ENCODE measurements at regions not wholly inside any gene's neighbourhood (a gene's known extent, or its start where the extent isn't known, plus 50 kb on each side); places are given as distances from the start of the nearest gene placed in this dataset.
"Not testable (repeated sequence)": the region's sequence is repeated elsewhere in the genome, so short reads cannot be mapped to it uniquely, and the experiment has no call there.

- H3K9me3 ChIP-seq (replicated peaks; ENCODE audit: insufficient read depth, low read length), result no peaks in the 10 kb centered on the region
- no peak for DNase-seq
- no peaks in the 10 kb centered on the region for H3K79me2 ChIP-seq (ENCODE audit: low read length)
- H2AFZ ChIP-seq (ENCODE audit: low read length), result no peak overlapping the region
- H3K9me2 ChIP-seq (replicated peaks; ENCODE audit: insufficient read depth, low read length), result no peaks in the 10 kb centered on the region
- H3K4me3 ChIP-seq (ENCODE audit: low read length), result no peak overlapping the region
- no peak overlapping the region for H3K27ac ChIP-seq (ENCODE audit: low read length)
- H3K9ac ChIP-seq (ENCODE audit: low read length), result no peak overlapping the region
- TF ChIP-seq EZH2 (optimal IDR thresholded peaks at IDR 0.05; ENCODE audit: low read depth, low read length) (no peak), EZH2phosphoT487 (IDR thresholded peaks at IDR 0.05; ENCODE audit: low read length) (no peak), CTCF (IDR thresholded peaks at IDR 0.05; ENCODE audit: low read length) (no peak)
- H3K36me3 ChIP-seq (replicated peaks; ENCODE audit: insufficient read depth, low read length), result no peaks in the 10 kb centered on the region
- no peaks in the 10 kb centered on the region for H3K4me1 ChIP-seq (ENCODE audit: low read length)
- H3K4me2 ChIP-seq (ENCODE audit: low read depth, low read length), result no peak overlapping the region
- no peaks in the 10 kb centered on the region for H3F3A ChIP-seq (ENCODE audit: insufficient read depth, low read length)
- H3K27me3 ChIP-seq (replicated peaks; ENCODE audit: insufficient read depth, low read length), result no peaks in the 10 kb centered on the region
- no peaks in the 10 kb centered on the region for H4K20me1 ChIP-seq (ENCODE audit: insufficient read depth, low read length)
These were observed 63.8 kb downstream of the SOWAHC start for GRCh38 chr2:109677835-109678580.

- H3K9me2 ChIP-seq (replicated peaks; ENCODE audit: insufficient read depth, low read length), result not testable (repeated sequence)
These were observed 64.6 kb downstream of the SOWAHC start for GRCh38 chr2:109678724-109679201.

GRCh38 chr2:109679225-109679624 is 65.1 kb downstream of the SOWAHC start:
- no peaks in the 10 kb centered on the region for H3K4me1 ChIP-seq (ENCODE audit: low read length)
- H3K9me2 ChIP-seq (replicated peaks; ENCODE audit: insufficient read depth, low read length), result no peaks in the 10 kb centered on the region
- no peak overlapping the region for H3K9ac ChIP-seq (ENCODE audit: low read length)
- H3K27me3 ChIP-seq (replicated peaks; ENCODE audit: insufficient read depth, low read length), result no peaks in the 10 kb centered on the region
- H3F3A ChIP-seq (ENCODE audit: insufficient read depth, low read length), result no peaks in the 10 kb centered on the region
- DNase-seq, result no peak
- no peak overlapping the region for H3K4me3 ChIP-seq (ENCODE audit: low read length)
- no peaks in the 10 kb centered on the region for H3K9me3 ChIP-seq (replicated peaks; ENCODE audit: insufficient read depth, low read length)
- no peak overlapping the region for H3K27ac ChIP-seq (ENCODE audit: low read length)
- no peak for TF ChIP-seq CTCF (IDR thresholded peaks at IDR 0.05; ENCODE audit: low read length)
- TF ChIP-seq EZH2 (optimal IDR thresholded peaks at IDR 0.05; ENCODE audit: low read depth, low read length), result no peak
- TF ChIP-seq EZH2phosphoT487 (IDR thresholded peaks at IDR 0.05; ENCODE audit: low read length), result no peak
- H3K79me2 ChIP-seq (ENCODE audit: low read length), result no peaks in the 10 kb centered on the region
- no peak overlapping the region for H2AFZ ChIP-seq (ENCODE audit: low read length)
- H3K4me2 ChIP-seq (ENCODE audit: low read depth, low read length), result no peak overlapping the region
- H4K20me1 ChIP-seq (ENCODE audit: insufficient read depth, low read length), result no peaks in the 10 kb centered on the region
- H3K36me3 ChIP-seq (replicated peaks; ENCODE audit: insufficient read depth, low read length), result no peaks in the 10 kb centered on the region

More at GRCh38 chr2:109678724-109679201, 64.6 kb downstream of the SOWAHC start:
- H3K27me3 ChIP-seq (replicated peaks; ENCODE audit: insufficient read depth, low read length); H4K20me1 ChIP-seq (ENCODE audit: insufficient read depth, low read length); H3K9me3 ChIP-seq (replicated peaks; ENCODE audit: insufficient read depth, low read length); H3K36me3 ChIP-seq (replicated peaks; ENCODE audit: insufficient read depth, low read length); DNase-seq; H3K79me2 ChIP-seq (ENCODE audit: low read length); H2AFZ ChIP-seq (ENCODE audit: low read length); H3K4me3 ChIP-seq (ENCODE audit: low read length); H3K9ac ChIP-seq (ENCODE audit: low read length); H3K27ac ChIP-seq (ENCODE audit: low read length); H3F3A ChIP-seq (ENCODE audit: insufficient read depth, low read length); H3K4me2 ChIP-seq (ENCODE audit: low read depth, low read length); H3K4me1 ChIP-seq (ENCODE audit: low read length): not testable (repeated sequence)

- no peaks in the 10 kb centered on the region for H4K20me1 ChIP-seq (ENCODE audit: insufficient read depth, low read length)
- H3K36me3 ChIP-seq (replicated peaks; ENCODE audit: insufficient read depth, low read length), result no peaks in the 10 kb centered on the region
- H3K27me3 ChIP-seq (replicated peaks; ENCODE audit: insufficient read depth, low read length), result no peaks in the 10 kb centered on the region
- H3K9me2 ChIP-seq (replicated peaks; ENCODE audit: insufficient read depth, low read length), result no peaks in the 10 kb centered on the region
- H3F3A ChIP-seq (ENCODE audit: insufficient read depth, low read length), result no peaks in the 10 kb centered on the region
- H3K27ac ChIP-seq (ENCODE audit: low read length), result no peak overlapping the region
- H3K4me2 ChIP-seq (ENCODE audit: low read depth, low read length), result no peak overlapping the region
- H2AFZ ChIP-seq (ENCODE audit: low read length), result no peak overlapping the region
- no peaks in the 10 kb centered on the region for H3K9me3 ChIP-seq (replicated peaks; ENCODE audit: insufficient read depth, low read length)
- no peak overlapping the region for H3K9ac ChIP-seq (ENCODE audit: low read length)
- no peak overlapping the region for H3K4me3 ChIP-seq (ENCODE audit: low read length)
- H3K79me2 ChIP-seq (ENCODE audit: low read length), result no peaks in the 10 kb centered on the region
- DNase-seq, result no peak
- H3K4me1 ChIP-seq (ENCODE audit: low read length), result no peaks in the 10 kb centered on the region
- TF ChIP-seq CTCF (IDR thresholded peaks at IDR 0.05; ENCODE audit: low read length) (no peak), EZH2 (optimal IDR thresholded peaks at IDR 0.05; ENCODE audit: low read depth, low read length) (no peak), EZH2phosphoT487 (IDR thresholded peaks at IDR 0.05; ENCODE audit: low read length) (no peak)
These were observed 65.5 kb downstream of the SOWAHC start for GRCh38 chr2:109679626-109680025.
